ENCODE measurements at regions not wholly inside any gene's neighbourhood (a gene's known extent, or its start where the extent isn't known, plus 50 kb on each side); places are given as distances from the start of the nearest gene placed in this dataset.

DNA sequence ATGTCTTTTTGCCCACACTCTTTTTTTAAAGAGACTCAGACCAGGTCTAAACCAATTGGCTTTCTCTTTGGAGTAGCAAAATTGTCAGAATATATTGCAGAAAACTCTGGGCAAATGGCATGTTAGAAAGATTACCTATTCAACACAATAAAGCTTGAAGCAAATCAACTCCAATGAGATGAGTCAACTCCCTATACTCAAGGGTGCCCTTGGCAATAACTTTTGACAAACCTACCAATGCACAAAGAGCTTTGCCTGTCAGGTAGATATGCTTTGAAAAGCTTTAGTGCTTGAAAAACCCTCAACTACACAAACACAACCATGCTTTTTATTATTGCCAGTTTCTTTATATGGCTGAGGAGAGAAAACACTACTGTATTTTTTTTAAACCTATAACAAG is 137.7 kb upstream of the GRM7 start:
- no peak overlapping the region for H3K4me3 Mint-ChIP-seq
- no peak overlapping the region for H3K27ac Mint-ChIP-seq
- H3K27me3 Mint-ChIP-seq (ENCODE audit: low read depth) = peaks cover 6% of the 10 kb centered on the region
- no peaks in the 10 kb centered on the region for H3K4me1 Mint-ChIP-seq
- no peaks in the 10 kb centered on the region for H3K9me3 Mint-ChIP-seq
- H3K36me3 Mint-ChIP-seq = no peaks in the 10 kb centered on the region
- DNase-seq (ENCODE audit: low spot score in 2 of 2, unreplicated experiment in 2 of 2) = no peak
- TF ChIP-seq, protein P1, sequence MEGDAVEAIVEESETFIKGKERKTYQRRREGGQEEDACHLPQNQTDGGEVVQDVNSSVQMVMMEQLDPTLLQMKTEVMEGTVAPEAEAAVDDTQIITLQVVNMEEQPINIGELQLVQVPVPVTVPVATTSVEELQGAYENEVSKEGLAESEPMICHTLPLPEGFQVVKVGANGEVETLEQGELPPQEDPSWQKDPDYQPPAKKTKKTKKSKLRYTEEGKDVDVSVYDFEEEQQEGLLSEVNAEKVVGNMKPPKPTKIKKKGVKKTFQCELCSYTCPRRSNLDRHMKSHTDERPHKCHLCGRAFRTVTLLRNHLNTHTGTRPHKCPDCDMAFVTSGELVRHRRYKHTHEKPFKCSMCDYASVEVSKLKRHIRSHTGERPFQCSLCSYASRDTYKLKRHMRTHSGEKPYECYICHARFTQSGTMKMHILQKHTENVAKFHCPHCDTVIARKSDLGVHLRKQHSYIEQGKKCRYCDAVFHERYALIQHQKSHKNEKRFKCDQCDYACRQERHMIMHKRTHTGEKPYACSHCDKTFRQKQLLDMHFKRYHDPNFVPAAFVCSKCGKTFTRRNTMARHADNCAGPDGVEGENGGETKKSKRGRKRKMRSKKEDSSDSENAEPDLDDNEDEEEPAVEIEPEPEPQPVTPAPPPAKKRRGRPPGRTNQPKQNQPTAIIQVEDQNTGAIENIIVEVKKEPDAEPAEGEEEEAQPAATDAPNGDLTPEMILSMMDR (IDR thresholded peaks at IDR 0.05; ENCODE audit: unreplicated experiment) = no peak

DNA sequence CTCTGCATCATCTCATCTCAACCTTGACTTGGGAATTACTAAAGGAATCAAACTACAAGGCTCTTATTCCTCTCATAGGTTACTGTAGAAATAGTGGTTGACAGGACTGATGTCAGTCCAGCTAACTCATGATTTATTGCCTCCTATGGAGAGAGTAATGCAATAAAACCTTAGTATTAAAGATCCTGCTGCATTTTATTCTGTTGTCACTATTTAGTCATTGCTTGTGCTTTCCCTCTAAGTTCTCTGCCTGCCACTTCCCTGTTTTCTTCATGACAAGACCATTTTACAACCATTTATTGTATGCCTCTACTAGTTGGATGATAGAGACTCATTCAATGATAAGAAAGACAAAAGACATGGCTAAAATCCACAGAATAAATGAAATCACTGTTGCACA is 134.1 kb upstream of the GRM7 start:
- Mint-ChIP-seq H3K27me3 (ENCODE audit: low read depth) (peaks cover 15% of the 10 kb centered on the region), H3K4me1 (no peaks in the 10 kb centered on the region), H3K4me3 (no peak overlapping the region), H3K9me3 (no peaks in the 10 kb centered on the region), H3K36me3 (no peaks in the 10 kb centered on the region), H3K27ac (no peak overlapping the region)
- no peak for DNase-seq (ENCODE audit: low spot score in 2 of 2, unreplicated experiment in 2 of 2)
- TF ChIP-seq, protein P1 (IDR thresholded peaks at IDR 0.05; ENCODE audit: unreplicated experiment) = no peak

DNA sequence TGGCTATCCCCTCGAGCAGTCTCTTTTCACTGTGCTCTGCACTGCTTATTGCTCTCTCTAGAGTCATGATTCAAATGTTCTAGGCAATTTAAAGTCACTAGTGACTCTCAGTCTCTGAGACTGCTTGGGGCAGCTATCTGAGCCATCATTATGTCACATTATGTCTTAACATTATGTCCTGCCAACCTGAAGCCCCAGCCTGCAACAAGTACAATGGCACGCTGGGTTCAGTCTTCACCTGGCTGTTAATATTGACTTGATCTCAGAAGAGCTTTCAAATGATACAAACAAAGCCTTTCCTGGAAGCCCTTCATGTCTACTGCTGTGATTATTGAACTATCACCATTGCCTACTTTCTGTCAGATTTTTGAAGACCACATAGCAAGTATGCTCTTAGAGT is 128.1 kb upstream of the GRM7 start:
- TF ChIP-seq, protein P1 (IDR thresholded peaks at IDR 0.05; ENCODE audit: unreplicated experiment) = no peak
- H3K36me3 Mint-ChIP-seq = no peaks in the 10 kb centered on the region

DNA sequence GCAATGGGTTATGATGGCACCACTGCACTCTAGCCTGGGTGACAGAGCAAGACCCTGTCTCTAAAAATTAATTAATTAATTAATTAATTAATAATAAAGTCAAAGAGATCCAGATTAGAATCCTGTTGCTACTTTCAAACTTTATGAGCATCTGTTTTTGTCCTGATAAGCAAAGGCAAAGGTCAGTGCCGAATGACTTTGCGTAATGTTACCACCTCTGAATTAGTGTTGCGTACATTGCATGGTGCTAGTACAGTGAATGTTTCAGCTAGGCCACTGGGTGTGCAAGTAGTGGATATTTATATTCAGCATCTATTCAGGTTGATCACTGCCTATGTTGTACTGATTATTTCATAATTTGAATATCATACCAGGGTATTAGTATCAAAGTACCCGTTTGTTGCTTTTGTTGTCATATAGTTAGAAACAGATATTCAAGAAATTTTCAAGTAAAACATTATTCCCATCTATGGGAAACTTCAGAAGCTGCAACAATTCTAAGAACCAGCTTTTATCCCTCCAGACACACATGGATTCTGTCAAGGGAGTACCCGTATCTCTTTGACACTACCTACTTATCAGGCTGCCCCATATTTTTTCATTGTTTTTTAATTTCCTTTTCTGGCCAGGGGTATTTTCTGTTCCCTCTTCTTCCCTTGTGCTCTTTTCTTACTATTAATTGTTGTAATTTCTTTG is 127.1 kb upstream of the GRM7 start:
- no peak overlapping the region for H3K27ac Mint-ChIP-seq
- TF ChIP-seq, protein P1 (IDR thresholded peaks at IDR 0.05; ENCODE audit: unreplicated experiment) = no peak

More for the DNA sequence above, 128.1 kb upstream of the GRM7 start:
- no peaks in the 10 kb centered on the region for H3K9me3 Mint-ChIP-seq
- no peak overlapping the region for H3K27ac Mint-ChIP-seq
- H3K4me1 Mint-ChIP-seq = peaks cover 6% of the 10 kb centered on the region
- H3K27me3 Mint-ChIP-seq (ENCODE audit: low read depth) = peaks cover 31% of the 10 kb centered on the region
- DNase-seq (ENCODE audit: low spot score in 2 of 2, unreplicated experiment in 2 of 2) = no peak
- no peak overlapping the region for H3K4me3 Mint-ChIP-seq

DNA sequence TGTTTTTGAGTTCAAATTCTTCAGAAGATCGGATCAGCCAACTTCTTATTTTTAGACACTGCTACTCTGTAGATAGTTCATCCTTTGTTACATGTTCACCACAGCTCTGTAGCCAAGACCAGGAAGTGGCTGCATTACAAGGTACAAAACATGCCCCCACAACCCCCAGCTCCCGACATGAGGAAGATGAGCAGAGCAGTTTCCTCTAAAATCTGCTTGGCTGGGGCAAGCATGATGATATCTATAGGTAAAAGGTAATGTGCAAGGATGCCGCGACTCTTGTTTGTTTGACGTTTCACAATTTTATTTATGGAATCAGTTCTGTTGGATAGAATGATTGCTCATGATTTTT is 126.5 kb upstream of the GRM7 start:
- no peak for DNase-seq (ENCODE audit: low spot score in 2 of 2, unreplicated experiment in 2 of 2)
- Mint-ChIP-seq H3K9me3 (no peaks in the 10 kb centered on the region), H3K27ac (no peak overlapping the region), H3K27me3 (ENCODE audit: low read depth) (peaks cover 35% of the 10 kb centered on the region), H3K4me1 (peaks cover 6% of the 10 kb centered on the region), H3K36me3 (no peaks in the 10 kb centered on the region), H3K4me3 (no peak overlapping the region)
- TF ChIP-seq, protein P1 (IDR thresholded peaks at IDR 0.05; ENCODE audit: unreplicated experiment) = no peak

More for the DNA sequence above, 127.1 kb upstream of the GRM7 start:
- H3K36me3 Mint-ChIP-seq = no peaks in the 10 kb centered on the region
- H3K27me3 Mint-ChIP-seq (ENCODE audit: low read depth) = peaks cover 32% of the 10 kb centered on the region
- no peak for DNase-seq (ENCODE audit: low spot score in 2 of 2, unreplicated experiment in 2 of 2)
- no peak overlapping the region for H3K4me3 Mint-ChIP-seq
- H3K4me1 Mint-ChIP-seq = peaks cover 6% of the 10 kb centered on the region
- H3K9me3 Mint-ChIP-seq = no peaks in the 10 kb centered on the region

Data from mesothelial cell of epicardium (in vitro differentiated cells).